Gastrocnemius medialis (tissue), 4 donors: ENCODE measurements at regions not wholly inside any gene's neighbourhood (a gene's known extent, or its start where the extent isn't known, plus 50 kb on each side); places are given as distances from the start of the nearest gene placed in this dataset.

ENCODE experiments used
- ATAC-seq, 2 donors: fragments of 150-250 bp; one replicate each; pipeline ENCODE4 v1.9.1; 2016
- DNase-seq, 2 donors: peaks; one replicate each; pipeline ENCODE4 v3.0.0-alpha.2; 2019
- H3K27ac ChIP-seq, 4 donors: fragments of 200-600 bp; sonication (generic); 1 replicate in 1 of 4; 2 replicates in 3 of 4; pipeline ENCODE4 v1.5.1; 2016 to 2018; ENCODE audit warnings: mild to moderate bottlenecking in 2 of 4, moderate library complexity in 1 of 4
- H3K27me3 ChIP-seq, 3 donors: fragments of 200-600 bp; sonication (generic) in 2 of 3; 1 replicate in 1 of 3; 2 replicates in 2 of 3; pipeline versions ENCODE4 v1.5.1 to v1.6.0; 2016 to 2019; ENCODE audit warnings: mild to moderate bottlenecking in 1 of 3, moderate library complexity in 1 of 3
- H3K36me3 ChIP-seq, 2 donors: fragments of 200-600 bp; sonication (generic) in 1 of 2; one replicate each; pipeline ENCODE4 v1.5.1; 2017 to 2018
- H3K4me1 ChIP-seq, 2 donors: fragments of 200-600 bp; sonication (generic) in 1 of 2; one replicate each; pipeline ENCODE4 v1.5.1; 2016 to 2017; ENCODE audit warnings: mild to moderate bottlenecking in 2 of 2
- H3K4me3 ChIP-seq, 4 donors: fragments of 200-600 bp; sonication (generic) in 3 of 4; 1 replicate in 1 of 4; 2 replicates in 3 of 4; pipeline ENCODE4 v1.5.1; 2016 to 2019; ENCODE audit warnings: mild to moderate bottlenecking in 2 of 4
- H3K9me3 ChIP-seq, 3 donors: fragments of 200-600 bp; sonication (generic) in 2 of 3; 1 replicate in 1 of 3; 2 replicates in 2 of 3; pipeline ENCODE4 v1.5.1; 2016 to 2019
- CTCF ChIP-seq, 5 experiments: fragments of 450-650 bp in 3 of 5; fragments of 200-600 bp in 2 of 5; sonication (generic) in 2 of 5; IDR thresholded peaks in 4 of 5; conservative IDR thresholded peaks in 1 of 5; 1 replicate in 4 of 5; 2 replicates in 1 of 5; pipeline ENCODE4 v1.5.1; 2016 to 2019; ENCODE audit warnings: antibody characterized with exemption in 5 of 5, mild to moderate bottlenecking in 3 of 5, moderate library complexity in 3 of 5
- POLR2A ChIP-seq, 2 donors: fragments of 450-650 bp; IDR thresholded peaks; one replicate each; pipeline ENCODE4 v1.6.1; 2017; ENCODE audit warnings: antibody characterized with exemption in 2 of 2, mild to moderate bottlenecking in 2 of 2, moderate library complexity in 2 of 2
- in situ Hi-C, 4 donors: fragments of 200-750 bp; cut with MboI; loops; one replicate each; pipeline versions ENCODE4 v1.15.0 to v1.8.0; 2017; ENCODE audit warnings: low sequenced_read_pairs in 4 of 4
- intact Hi-C: fragments of 100-400 bp; cut with DNase I; formaldehyde crosslinking; loops from one replicate; pipeline ENCODE4 v1.15.1; 2023; ENCODE audit warnings: low total_unique reads

GRCh38 chr1:147475488-147475887, 65.8 kb upstream of the BCL9 start:
- no peak for ATAC-seq
- Histone ChIP-seq H3K4me1 (no peaks in the 10 kb centered on the region), H3K27me3 (no peaks in the 10 kb centered on the region), H3K36me3 (no peaks in the 10 kb centered on the region), H3K9me3 (no peaks in the 10 kb centered on the region), H3K4me3 (no peak overlapping the region), H3K27ac (no peak overlapping the region)
- in situ Hi-C loops (loop anchor here in 2 of 4 donors (25.0 kb wide), 1 partner anchor 412 kb away; no protein-coding TSS in a partner anchor), intact Hi-C loops (no loop called here)
- no peak for DNase-seq
- TF ChIP-seq POLR2A (IDR thresholded peaks at IDR 0.05) (no peak), CTCF (IDR thresholded peaks at IDR 0.05 in 4 of 5, conservative IDR thresholded peaks at IDR 0.05 in 1 of 5) (no peak)

- H3K27ac ChIP-seq = no peak overlapping the region
- no peak for TF ChIP-seq CTCF (IDR thresholded peaks at IDR 0.05 in 4 of 5, conservative IDR thresholded peaks at IDR 0.05 in 1 of 5)
- ATAC-seq (no peak), DNase-seq (no peak)
- no peaks in the 10 kb centered on the region for H3K9me3 ChIP-seq
- H3K27me3 ChIP-seq = no peaks in the 10 kb centered on the region
- H3K36me3 ChIP-seq = no peaks in the 10 kb centered on the region
- H3K4me3 ChIP-seq = no peak overlapping the region
- H3K4me1 ChIP-seq = no peaks in the 10 kb centered on the region
- intact Hi-C loops (no loop called here), in situ Hi-C loops (loop anchor here in 2 of 4 donors (25.0 kb wide), 1 partner anchor 409 kb away; no protein-coding TSS in a partner anchor)
Observed at GRCh38 chr1:147478521-147478920, 62.8 kb upstream of the BCL9 start.

GRCh38 chr1:147479864-147480564, 61.3 kb upstream of the BCL9 start:
- no peaks in the 10 kb centered on the region for H3K9me3 ChIP-seq
- DNase-seq (no peak), ATAC-seq (no peak)
- no peaks in the 10 kb centered on the region for H3K4me1 ChIP-seq
- TF ChIP-seq CTCF (IDR thresholded peaks at IDR 0.05 in 4 of 5, conservative IDR thresholded peaks at IDR 0.05 in 1 of 5) = no peak
- in situ Hi-C loops (loop anchor here in 2 of 4 donors (25.0 kb wide), 1 partner anchor 407 kb away; no protein-coding TSS in a partner anchor), intact Hi-C loops (no loop called here)
- H3K27ac ChIP-seq = no peak overlapping the region
- no peaks in the 10 kb centered on the region for H3K27me3 ChIP-seq
- H3K4me3 ChIP-seq = no peak overlapping the region
- no peaks in the 10 kb centered on the region for H3K36me3 ChIP-seq

- intact Hi-C loops = no loop called here
- DNase-seq = no peak
- H3K27ac ChIP-seq = no peak overlapping the region
- H3K4me3 ChIP-seq = no peak overlapping the region
- no peaks in the 10 kb centered on the region for H3K27me3 ChIP-seq
- no peak for TF ChIP-seq CTCF (IDR thresholded peaks at IDR 0.05 in 4 of 5, conservative IDR thresholded peaks at IDR 0.05 in 1 of 5)
- TF ChIP-seq POLR2A (IDR thresholded peaks at IDR 0.05) = no peak
- ATAC-seq = no peak
- in situ Hi-C loops = loop anchor here in 2 of 4 donors (25.0 kb wide), 1 partner anchor 407 kb away; no protein-coding TSS in a partner anchor
- H3K36me3 ChIP-seq = no peaks in the 10 kb centered on the region
- H3K4me1 ChIP-seq = no peaks in the 10 kb centered on the region
- no peaks in the 10 kb centered on the region for H3K9me3 ChIP-seq
Observed at GRCh38 chr1:147480565-147480935, 60.8 kb upstream of the BCL9 start.
